22Rv1 (cell line): ENCODE measurements at regions not wholly inside any gene's neighbourhood (a gene's known extent, or its start where the extent isn't known, plus 50 kb on each side); places are given as distances from the start of the nearest gene placed in this dataset.

ENCODE experiments used
- CTCF ChIP-seq: fragments of 450-650 bp; IDR thresholded peaks from 2 replicates; pipeline ENCODE4 v1.5.1; 2017; ENCODE audit warnings: mild to moderate bottlenecking
- ZFX ChIP-seq: fragments of 450-650 bp; IDR thresholded peaks from 2 replicates; pipeline ENCODE4 v1.6.1; 2017; ENCODE audit warnings: antibody characterized with exemption, borderline replicate concordance

DNA sequence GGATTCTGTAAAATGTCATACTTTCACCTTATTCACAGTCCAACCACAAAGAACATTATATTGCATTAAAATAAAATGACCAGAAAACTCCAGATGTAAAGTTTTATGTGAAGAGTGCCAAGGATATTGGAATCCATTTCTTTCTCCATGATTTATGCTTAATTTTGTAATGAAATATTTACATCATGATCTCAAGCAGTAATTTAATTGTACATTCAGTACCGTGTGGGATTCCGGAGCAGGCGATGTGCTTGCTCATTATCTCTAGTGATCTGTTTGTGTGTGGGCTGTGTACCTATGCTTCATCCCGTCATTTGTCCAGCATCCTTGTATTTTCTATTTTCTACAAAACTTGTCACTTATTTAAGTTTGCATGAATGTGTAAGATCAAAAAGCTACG is 415.9 kb upstream of the SLC8A1 start:
- no peak for TF ChIP-seq CTCF
- TF ChIP-seq ZFX = no peak
